ENCODE measurements at regions not wholly inside any gene's neighbourhood (a gene's known extent, or its start where the extent isn't known, plus 50 kb on each side); places are given as distances from the start of the nearest gene placed in this dataset.

DNA sequence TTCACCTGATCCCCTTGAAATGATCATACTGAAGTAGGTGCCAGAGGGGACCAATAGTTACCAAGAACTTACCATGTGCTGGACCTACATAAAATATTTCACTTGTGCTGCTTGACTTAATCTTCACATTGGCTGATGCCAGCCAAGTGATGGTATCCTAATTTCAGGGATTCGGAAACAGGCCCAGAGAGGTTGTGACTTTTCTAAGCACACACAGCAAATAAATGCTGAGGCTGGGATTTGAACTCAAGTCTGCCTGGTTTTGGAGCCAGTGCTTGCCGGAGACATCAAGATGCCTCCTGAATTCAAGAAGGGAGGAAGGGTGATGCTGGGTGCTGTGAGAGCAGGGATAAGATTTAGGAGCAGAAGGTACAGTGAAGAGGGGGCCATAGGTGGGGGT is 173.5 kb upstream of the LHX5 start:
- Histone ChIP-seq H3K36me3 (ENCODE audit: control insufficient read depth, insufficient read depth, low read length) (no peaks in the 10 kb centered on the region), H3K4me3 (ENCODE audit: low read depth, low read length) (no peak overlapping the region), H3K4me1 (peaks cover 10% of the 10 kb centered on the region; the same call in 1 of the 2 replicates), H3K27me3 (replicated peaks; ENCODE audit: control insufficient read depth, insufficient read depth, low read length) (no peaks in the 10 kb centered on the region), H3K9me3 (no peaks in the 10 kb centered on the region)
- Mint-ChIP-seq H3K27ac (ENCODE audit: unreplicated experiment) (no peak overlapping the region), H3K4me1 (ENCODE audit: low read depth, unreplicated experiment) (peaks cover 13% of the 10 kb centered on the region), H3K9me3 (ENCODE audit: unreplicated experiment) (no peaks in the 10 kb centered on the region), H3K36me3 (ENCODE audit: insufficient read depth, unreplicated experiment) (no peaks in the 10 kb centered on the region), H3K27me3 (ENCODE audit: insufficient read depth, unreplicated experiment) (peaks cover 5% of the 10 kb centered on the region), H3K4me3 (ENCODE audit: unreplicated experiment) (no peak overlapping the region)
- DNase-seq: no peak
- intact Hi-C loops (cut with micrococcal nuclease; ENCODE audit: unreplicated experiment): no loop called here
- POLR2A ChIA-PET: no interaction called here
- TF ChIP-seq, protein P1, sequence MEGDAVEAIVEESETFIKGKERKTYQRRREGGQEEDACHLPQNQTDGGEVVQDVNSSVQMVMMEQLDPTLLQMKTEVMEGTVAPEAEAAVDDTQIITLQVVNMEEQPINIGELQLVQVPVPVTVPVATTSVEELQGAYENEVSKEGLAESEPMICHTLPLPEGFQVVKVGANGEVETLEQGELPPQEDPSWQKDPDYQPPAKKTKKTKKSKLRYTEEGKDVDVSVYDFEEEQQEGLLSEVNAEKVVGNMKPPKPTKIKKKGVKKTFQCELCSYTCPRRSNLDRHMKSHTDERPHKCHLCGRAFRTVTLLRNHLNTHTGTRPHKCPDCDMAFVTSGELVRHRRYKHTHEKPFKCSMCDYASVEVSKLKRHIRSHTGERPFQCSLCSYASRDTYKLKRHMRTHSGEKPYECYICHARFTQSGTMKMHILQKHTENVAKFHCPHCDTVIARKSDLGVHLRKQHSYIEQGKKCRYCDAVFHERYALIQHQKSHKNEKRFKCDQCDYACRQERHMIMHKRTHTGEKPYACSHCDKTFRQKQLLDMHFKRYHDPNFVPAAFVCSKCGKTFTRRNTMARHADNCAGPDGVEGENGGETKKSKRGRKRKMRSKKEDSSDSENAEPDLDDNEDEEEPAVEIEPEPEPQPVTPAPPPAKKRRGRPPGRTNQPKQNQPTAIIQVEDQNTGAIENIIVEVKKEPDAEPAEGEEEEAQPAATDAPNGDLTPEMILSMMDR (IDR thresholded peaks at IDR 0.05; ENCODE audit: insufficient read depth in 1 of 2, low read depth in 1 of 2, low read length in 1 of 2, severe bottlenecking in 1 of 2, unreplicated experiment in 1 of 2): no peak
- BruUV-seq (replicated peaks): no TSS peak
- CTCF ChIA-PET: no interaction called here

DNA sequence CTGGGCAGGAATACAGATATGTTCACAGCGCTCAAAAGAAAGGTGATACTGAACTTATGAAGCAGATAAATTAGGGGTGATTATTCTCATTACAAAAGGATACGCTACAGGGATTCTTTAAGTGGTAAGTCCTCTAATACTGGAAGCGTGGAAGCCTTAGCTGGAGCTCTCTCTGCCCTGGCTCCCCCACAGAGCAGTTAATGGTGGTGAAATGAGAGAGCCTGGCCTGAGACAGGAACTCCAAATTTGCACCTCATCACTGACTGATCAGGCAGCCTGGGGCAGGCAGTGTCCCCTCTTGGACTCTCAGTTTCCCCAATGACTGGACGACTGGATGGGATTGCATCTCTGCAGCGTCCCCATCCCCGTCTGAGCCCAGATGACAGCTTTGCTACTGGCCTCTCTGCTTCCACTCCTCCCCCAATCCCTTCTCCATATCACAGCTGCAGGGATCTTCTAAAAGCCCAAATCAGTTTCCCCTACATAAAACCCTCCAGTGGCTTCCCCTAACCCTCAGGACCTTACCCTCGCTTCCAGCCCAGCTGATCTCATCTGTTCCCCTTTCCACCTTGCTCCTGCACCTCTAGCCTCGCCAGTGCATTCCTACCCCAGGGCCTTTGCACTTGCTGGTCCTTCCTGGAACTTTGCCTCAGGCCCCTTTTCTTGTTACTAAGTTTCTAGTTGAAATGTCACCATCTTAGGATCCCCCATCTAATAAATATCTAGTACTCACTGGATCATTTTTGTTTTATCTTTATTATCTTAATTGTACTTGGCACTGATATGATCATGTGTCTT is 171.7 kb upstream of the LHX5 start:
- Histone ChIP-seq H3K27me3 (replicated peaks; ENCODE audit: control insufficient read depth, insufficient read depth, low read length) (no peaks in the 10 kb centered on the region), H3K36me3 (ENCODE audit: control insufficient read depth, insufficient read depth, low read length) (no peaks in the 10 kb centered on the region), H3K4me1 (no peaks in the 10 kb centered on the region), H3K4me3 (ENCODE audit: low read depth, low read length) (no peak overlapping the region), H3K9me3 (no peaks in the 10 kb centered on the region)
- Mint-ChIP-seq H3K36me3 (ENCODE audit: insufficient read depth, unreplicated experiment) (no peaks in the 10 kb centered on the region), H3K4me1 (ENCODE audit: low read depth, unreplicated experiment) (no peaks in the 10 kb centered on the region), H3K27me3 (ENCODE audit: insufficient read depth, unreplicated experiment) (peaks cover 7% of the 10 kb centered on the region), H3K27ac (ENCODE audit: unreplicated experiment) (no peak overlapping the region), H3K9me3 (ENCODE audit: unreplicated experiment) (no peaks in the 10 kb centered on the region), H3K4me3 (ENCODE audit: unreplicated experiment) (no peak overlapping the region)
- intact Hi-C loops (cut with micrococcal nuclease; ENCODE audit: unreplicated experiment): no loop called here
- TF ChIP-seq, protein P1 (IDR thresholded peaks at IDR 0.05; ENCODE audit: insufficient read depth in 1 of 2, low read depth in 1 of 2, low read length in 1 of 2, severe bottlenecking in 1 of 2, unreplicated experiment in 1 of 2): no peak
- ChIA-PET CTCF (no interaction called here), POLR2A (no interaction called here)
- BruUV-seq (replicated peaks): no TSS peak
- no peak for DNase-seq

DNA sequence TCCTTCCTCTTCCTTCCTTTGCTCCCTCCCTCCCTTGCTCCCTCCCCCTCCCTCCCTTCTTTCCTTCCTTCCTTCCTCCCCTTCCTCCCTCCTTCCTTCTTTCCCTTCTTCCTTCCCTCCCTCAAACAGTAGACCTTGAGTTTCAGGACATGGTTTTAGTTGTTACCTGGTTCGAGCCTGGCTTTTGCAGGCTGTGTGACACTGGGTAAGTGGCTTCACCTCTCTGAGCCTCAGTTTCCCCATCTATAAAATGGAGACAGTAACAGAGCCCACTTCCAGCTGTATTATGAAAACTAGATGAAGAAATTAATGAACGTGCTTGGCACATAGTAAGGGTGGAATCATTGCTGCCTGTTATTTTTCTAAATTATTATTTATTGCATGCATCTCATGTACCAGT is 171.0 kb upstream of the LHX5 start:
- Mint-ChIP-seq H3K36me3 (ENCODE audit: insufficient read depth, unreplicated experiment) (no peaks in the 10 kb centered on the region), H3K4me3 (ENCODE audit: unreplicated experiment) (no peak overlapping the region), H3K27ac (ENCODE audit: unreplicated experiment) (no peak overlapping the region), H3K4me1 (ENCODE audit: low read depth, unreplicated experiment) (no peaks in the 10 kb centered on the region), H3K9me3 (ENCODE audit: unreplicated experiment) (no peaks in the 10 kb centered on the region), H3K27me3 (ENCODE audit: insufficient read depth, unreplicated experiment) (peaks cover 7% of the 10 kb centered on the region)
- DNase-seq: no peak
- intact Hi-C loops (cut with micrococcal nuclease; ENCODE audit: unreplicated experiment): no loop called here
- ChIA-PET POLR2A (no interaction called here), CTCF (no interaction called here)
- Histone ChIP-seq H3K4me1 (no peaks in the 10 kb centered on the region), H3K36me3 (ENCODE audit: control insufficient read depth, insufficient read depth, low read length) (no peaks in the 10 kb centered on the region), H3K9me3 (no peaks in the 10 kb centered on the region), H3K4me3 (ENCODE audit: low read depth, low read length) (no peak overlapping the region), H3K27me3 (replicated peaks; ENCODE audit: control insufficient read depth, insufficient read depth, low read length) (no peaks in the 10 kb centered on the region)
- TF ChIP-seq, protein P1 (IDR thresholded peaks at IDR 0.05; ENCODE audit: insufficient read depth in 1 of 2, low read depth in 1 of 2, low read length in 1 of 2, severe bottlenecking in 1 of 2, unreplicated experiment in 1 of 2): no peak
- BruUV-seq (replicated peaks): no TSS peak

All from Caco-2 (cell line).